HG03439 (cell line): ENCODE measurements at regions not wholly inside any gene's neighbourhood (a gene's known extent, or its start where the extent isn't known, plus 50 kb on each side); places are given as distances from the start of the nearest gene placed in this dataset.

Experiments
- ATAC-seq: cut with Tn5 transposase; IDR thresholded peaks from one replicate; pipeline ENCODE4 v1.9.1; 2021; ENCODE audit warnings: mild to moderate bottlenecking, moderate library complexity; ENCODE audit not compliant: unreplicated experiment

- ATAC-seq = no peak
These were observed 1411.2 kb upstream of the TMEM132C start for GRCh38 chr12:126855768-126856167.

- ATAC-seq = no peak
These were observed 1410.0 kb upstream of the TMEM132C start for GRCh38 chr12:126856958-126857357.

- ATAC-seq = no peak
These were observed 1408.4 kb upstream of the TMEM132C start for GRCh38 chr12:126858560-126858959.

- no peak for ATAC-seq
These were observed 1406.8 kb upstream of the TMEM132C start for GRCh38 chr12:126860210-126860609.

GRCh38 chr12:126862500-126862899 is 1404.5 kb upstream of the TMEM132C start:
- ATAC-seq = no peak

GRCh38 chr12:126869644-126870043 is 1397.3 kb upstream of the TMEM132C start:
- ATAC-seq = no peak

GRCh38 chr12:126873701-126874100 is 1393.3 kb upstream of the TMEM132C start:
- no peak for ATAC-seq

- no peak for ATAC-seq
These were observed 1392.4 kb upstream of the TMEM132C start for GRCh38 chr12:126874427-126875026.

GRCh38 chr12:126879842-126880241 is 1387.1 kb upstream of the TMEM132C start:
- ATAC-seq = no peak

- no peak for ATAC-seq
These were observed 1383.3 kb upstream of the TMEM132C start for GRCh38 chr12:126883697-126884096.

GRCh38 chr12:126889501-126889900 is 1377.5 kb upstream of the TMEM132C start:
- ATAC-seq = no peak

- ATAC-seq = no peak
These were observed 1376.9 kb upstream of the TMEM132C start for GRCh38 chr12:126890097-126890496.

GRCh38 chr12:126891789-126892188 is 1375.2 kb upstream of the TMEM132C start:
- no peak for ATAC-seq

GRCh38 chr12:126895951-126896913 is 1370.7 kb upstream of the TMEM132C start:
- no peak for ATAC-seq

- ATAC-seq = no peak
These were observed 1369.9 kb upstream of the TMEM132C start for GRCh38 chr12:126897102-126897501.

- no peak for ATAC-seq
These were observed 1369.2 kb upstream of the TMEM132C start for GRCh38 chr12:126897778-126898177.

GRCh38 chr12:126898562-126898961 is 1368.4 kb upstream of the TMEM132C start:
- no peak for ATAC-seq

GRCh38 chr12:126899926-126900792 is 1366.8 kb upstream of the TMEM132C start:
- no peak for ATAC-seq

GRCh38 chr12:126903027-126903876 is 1363.7 kb upstream of the TMEM132C start:
- ATAC-seq = no peak

GRCh38 chr12:126905752-126906151 is 1361.2 kb upstream of the TMEM132C start:
- ATAC-seq = no peak
